GM18870 (cell line): ENCODE measurements at regions not wholly inside any gene's neighbourhood (a gene's known extent, or its start where the extent isn't known, plus 50 kb on each side); places are given as distances from the start of the nearest gene placed in this dataset.
A peak's percentile ranks its signal among the peaks of the same experiment; 100 is the strongest.
"Not testable (repeated sequence)": the region's sequence is repeated elsewhere in the genome, so short reads cannot be mapped to it uniquely, and the experiment has no call there.

Experiments used
- ATAC-seq: cut with Tn5 transposase; IDR thresholded peaks from one replicate; pipeline ENCODE4 v1.9.1; 2021; ENCODE audit warnings: moderate library complexity; ENCODE audit not compliant: unreplicated experiment

GRCh38 chr7:112938863-112939573 is 147.6 kb downstream of the GPR85 start:
- no peak for ATAC-seq

GRCh38 chr7:112937651-112938415 is 147.6 kb upstream of the TMEM168 start:
- no peak for ATAC-seq

- ATAC-seq = no peak
Measured at GRCh38 chr7:112933598-112933997, 143.4 kb upstream of the TMEM168 start.

- no peak for ATAC-seq
Measured at GRCh38 chr7:112930787-112931186, 140.6 kb upstream of the TMEM168 start.

DNA sequence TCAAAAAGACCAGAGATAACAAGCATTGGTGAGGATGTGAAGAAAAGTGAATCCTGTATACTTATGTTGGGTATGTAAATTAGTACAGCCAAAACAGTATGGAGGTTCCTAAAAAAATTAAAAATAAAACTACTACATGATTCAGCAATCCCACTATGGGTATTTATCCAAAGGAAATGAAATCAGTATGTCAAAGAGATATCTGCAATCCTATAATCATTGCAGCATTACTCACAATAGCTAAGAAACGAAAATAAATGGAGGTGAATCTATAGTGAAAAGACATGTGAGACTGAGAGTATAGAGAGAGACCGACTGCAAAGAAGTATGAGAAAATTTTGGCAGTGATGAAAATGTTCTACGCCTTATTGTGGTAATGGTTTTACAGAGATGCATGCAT is 139.2 kb upstream of the TMEM168 start:
- ATAC-seq = no peak

DNA sequence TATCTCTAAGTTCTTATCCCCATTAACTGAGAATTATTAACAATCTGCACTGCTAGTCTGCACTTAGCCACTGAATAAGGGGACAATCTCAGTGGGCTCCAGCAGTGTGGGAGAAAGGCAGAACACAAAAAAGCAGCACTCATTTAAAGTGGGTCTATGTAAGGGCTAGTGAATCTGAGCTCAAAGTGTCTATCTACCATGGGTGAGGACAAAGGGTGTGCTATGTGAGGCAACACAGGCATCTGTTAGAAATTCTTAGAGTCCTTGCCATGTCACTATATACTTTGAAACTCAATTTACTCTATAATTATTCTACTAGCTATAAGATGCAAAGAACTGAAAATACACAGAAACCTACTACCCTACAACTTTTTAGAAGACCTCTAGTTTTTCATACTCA is 135.8 kb upstream of the TMEM168 start:
- ATAC-seq = no peak

GRCh38 chr7:112922546-112922945 is 132.4 kb upstream of the TMEM168 start:
- ATAC-seq = not testable (repeated sequence)

DNA sequence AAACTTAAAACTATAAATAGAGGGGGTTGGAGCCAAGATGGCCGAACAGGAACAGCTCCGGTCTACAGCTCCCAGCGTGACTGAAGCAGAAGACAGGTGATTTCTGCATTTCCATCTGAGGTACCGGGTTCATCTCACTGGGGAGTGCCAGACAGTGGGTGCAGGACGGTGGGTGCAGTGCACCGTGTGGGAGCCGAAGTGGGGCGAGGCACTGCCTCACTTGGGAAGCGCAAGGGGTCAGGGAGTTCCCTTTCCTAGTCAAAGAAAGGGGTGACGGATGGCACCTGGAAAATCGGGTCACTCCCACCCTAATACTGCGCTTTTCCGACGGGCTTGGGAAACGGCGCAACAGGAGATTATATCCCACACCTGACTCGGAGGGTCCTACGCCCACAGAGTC is 126.2 kb upstream of the TMEM168 start:
- not testable (repeated sequence) for ATAC-seq

DNA sequence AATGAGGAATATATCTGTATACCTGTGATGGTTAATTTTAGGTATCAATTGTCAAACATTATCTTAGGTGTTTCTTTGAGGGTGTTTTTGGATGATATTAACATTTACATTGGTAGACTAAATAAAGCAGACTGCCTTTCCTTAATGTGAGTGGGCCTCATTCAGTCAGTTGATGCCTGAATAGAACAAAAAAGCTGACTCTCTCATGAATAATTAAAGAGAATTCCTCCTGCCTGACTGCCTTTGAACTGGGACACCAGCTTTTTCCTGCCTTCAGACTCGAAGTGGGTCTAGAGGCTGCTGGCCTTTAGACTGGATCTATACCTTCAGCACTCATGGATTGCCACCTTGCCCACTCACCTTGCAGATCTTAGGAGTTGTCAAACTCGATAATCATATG is 117.9 kb upstream of the TMEM168 start:
- no peak for ATAC-seq

- ATAC-seq = no peak
Measured at GRCh38 chr7:112907658-112908057, 117.5 kb upstream of the TMEM168 start.

- no peak for ATAC-seq
Measured at GRCh38 chr7:112905950-112906349, 115.8 kb upstream of the TMEM168 start.

- ATAC-seq = no peak
Measured at GRCh38 chr7:112905413-112905812, 115.2 kb upstream of the TMEM168 start.

GRCh38 chr7:112898432-112899290 is 108.5 kb upstream of the TMEM168 start:
- ATAC-seq = peak; percentile 81

DNA sequence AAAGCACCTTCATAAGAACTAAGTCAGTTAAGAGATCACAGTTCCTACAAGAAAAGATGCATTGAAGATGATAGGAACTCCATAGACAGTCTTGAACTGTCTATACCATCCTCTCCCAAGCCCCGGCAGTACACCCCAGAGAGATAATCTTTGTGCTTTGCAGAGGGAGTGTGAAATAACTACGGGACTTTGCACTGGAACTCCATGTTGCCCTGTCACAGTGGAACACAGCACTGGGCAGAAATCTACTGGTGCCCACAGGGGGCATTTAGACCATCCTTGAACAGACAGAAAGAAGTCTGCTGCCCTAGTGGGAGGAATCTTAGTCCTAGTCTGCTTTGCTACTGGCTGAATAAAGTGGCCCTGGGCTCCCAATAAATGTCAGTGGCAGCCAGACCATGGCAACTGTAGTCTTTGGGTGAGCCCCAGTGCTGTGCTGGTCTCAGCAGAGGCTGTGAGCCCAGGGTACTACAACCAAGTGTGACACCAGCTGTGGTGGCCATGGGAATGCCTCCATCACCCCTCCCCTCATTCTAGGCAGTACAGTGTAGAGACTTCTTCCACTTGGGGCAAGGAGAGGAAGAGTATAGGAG is 107.7 kb upstream of the TMEM168 start:
- no peak for ATAC-seq

- ATAC-seq = no peak
Measured at GRCh38 chr7:112896026-112896601, 105.9 kb upstream of the TMEM168 start.

DNA sequence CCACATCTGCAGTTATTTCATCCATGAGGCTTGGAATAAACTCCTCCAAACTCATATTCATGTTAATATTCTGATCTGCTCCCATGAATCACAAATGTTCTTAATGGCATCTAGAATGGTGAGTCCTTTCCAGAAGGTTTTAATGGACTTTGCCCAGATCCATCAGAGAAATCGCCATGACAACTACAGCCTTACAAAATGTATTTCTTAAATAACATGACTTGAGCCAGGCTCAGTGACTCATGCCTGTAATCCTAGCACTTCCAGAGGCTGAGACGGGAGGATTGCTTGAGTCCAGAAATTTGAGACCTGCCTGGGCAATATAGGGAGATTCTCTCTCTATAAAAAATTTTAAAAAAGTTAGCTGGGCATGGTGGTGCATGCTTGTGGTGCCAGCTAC is 102.1 kb upstream of the TMEM168 start:
- ATAC-seq = no peak

DNA sequence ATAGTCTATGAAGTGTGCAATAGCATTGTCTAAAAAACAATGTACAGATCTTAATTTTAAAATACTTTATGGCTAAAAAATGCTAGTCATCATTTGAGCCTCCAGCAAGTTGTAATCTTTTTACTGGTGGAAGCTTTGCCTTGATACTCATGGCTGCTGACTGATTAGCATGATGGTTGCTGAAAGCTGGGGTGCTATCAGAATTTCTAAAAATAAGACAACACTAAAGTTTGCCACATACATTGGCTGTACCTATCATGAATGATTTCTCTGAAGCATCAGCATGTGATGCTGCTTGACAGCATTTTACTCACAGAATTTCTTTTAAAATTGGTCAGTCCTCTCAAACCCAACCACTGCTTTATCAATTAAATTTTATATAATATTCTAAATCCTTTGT is 101.5 kb upstream of the TMEM168 start:
- ATAC-seq = no peak

- ATAC-seq = no peak
Measured at GRCh38 chr7:112889834-112890438, 99.7 kb upstream of the TMEM168 start.

- ATAC-seq = no peak
Measured at GRCh38 chr7:112889268-112889667, 99.1 kb upstream of the TMEM168 start.

DNA sequence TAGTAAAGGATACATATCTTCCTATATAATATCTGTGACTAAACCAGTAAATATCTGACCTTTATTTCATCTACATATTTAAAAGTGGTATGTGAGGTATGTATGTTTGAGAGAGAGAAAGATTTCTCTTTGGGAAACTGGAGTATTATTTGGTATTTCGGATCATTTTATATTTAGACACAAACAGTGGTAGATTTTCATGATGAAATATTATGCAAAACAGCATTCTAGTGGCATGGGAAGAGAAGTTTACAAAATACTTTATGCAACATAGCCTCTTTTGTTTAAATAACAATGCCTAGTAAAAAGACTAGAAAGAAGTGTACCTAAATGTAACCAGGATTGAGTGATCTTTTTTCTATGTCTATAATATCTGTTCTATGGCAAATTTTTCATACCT is 98.6 kb upstream of the TMEM168 start:
- no peak for ATAC-seq
